WTC11 (cell line): ENCODE measurements at regions not wholly inside any gene's neighbourhood (a gene's known extent, or its start where the extent isn't known, plus 50 kb on each side); places are given as distances from the start of the nearest gene placed in this dataset.

Experiments used
- ATAC-seq: fragments of 200-7000 bp; cut with Tn5 transposase; 2 replicates; pipeline ENCODE4 v1.10.0; 2021; ENCODE audit warnings: mild to moderate bottlenecking, moderate library complexity
- CTCF ChIA-PET: fragments of 300-600 bp; sonication (Branson Sonifier 250); formaldehyde crosslinking; loops from one replicate; lab custom pipeline; 2021; ENCODE audit warnings: antibody characterized with exemption; lab: Charles Lee
- POLR2A ChIA-PET: fragments of 350-600 bp; sonication (Branson Sonifier 250); formaldehyde crosslinking; loops from one replicate; lab custom pipeline; 2021; ENCODE audit warnings: antibody characterized with exemption; lab: Charles Lee
- DNase-seq: peaks from one replicate; pipeline ENCODE4 v3.0.0; 2021; ENCODE audit warnings: low spot score
- H3K27ac Mint-ChIP-seq: 2 replicates; pipeline ENCODE4 v1.8.0; 2021; ENCODE audit warnings: mixed read lengths
- H3K27me3 Mint-ChIP-seq: 2 replicates; pipeline ENCODE4 v1.8.0; 2021; ENCODE audit warnings: low read depth, mild to moderate bottlenecking, moderate library complexity, mixed read lengths
- H3K36me3 Mint-ChIP-seq: 2 replicates; pipeline ENCODE4 v1.8.0; 2021; ENCODE audit warnings: mixed read lengths
- H3K4me1 Mint-ChIP-seq: 2 replicates; pipeline ENCODE4 v1.8.0; 2022; ENCODE audit warnings: mixed read lengths
- H3K4me3 Mint-ChIP-seq: 2 replicates; pipeline ENCODE4 v1.8.0; 2021; ENCODE audit warnings: mild to moderate bottlenecking, moderate library complexity, mixed read lengths
- H3K9me3 Mint-ChIP-seq: 2 replicates; pipeline ENCODE4 v1.8.0; 2021; ENCODE audit warnings: mixed read lengths
- ESRRA ChIP-seq: sonication (generic); formaldehyde crosslinking; IDR thresholded peaks from 2 replicates; pipeline ENCODE4 v1.8.1; 2022; ENCODE audit warnings: mild to moderate bottlenecking, missing genetic modification reagents, borderline replicate concordance
- ETV6 ChIP-seq: sonication (generic); formaldehyde crosslinking; IDR thresholded peaks from 2 replicates; pipeline ENCODE4 v1.8.1; 2022; ENCODE audit warnings: mild to moderate bottlenecking, missing genetic modification reagents
- FOXK1 ChIP-seq: sonication (generic); formaldehyde crosslinking; IDR thresholded peaks from 2 replicates; pipeline ENCODE4 v1.8.0; 2022; ENCODE audit warnings: mild to moderate bottlenecking, moderate library complexity, missing genetic modification reagents
- FOXP1 ChIP-seq: sonication (generic); formaldehyde crosslinking; IDR thresholded peaks from 2 replicates; pipeline ENCODE4 v1.8.0; 2022; ENCODE audit warnings: missing genetic modification reagents, mild to moderate bottlenecking, moderate library complexity, borderline replicate concordance
- HMGA2 ChIP-seq: fragments of 250-450 bp; sonication (Bioruptor Pico); IDR thresholded peaks from 2 replicates; pipeline ENCODE4 v1.4.0; 2021; ENCODE audit warnings: mild to moderate bottlenecking, moderate library complexity
- JAZF1 ChIP-seq: fragments of 250-450 bp; sonication (Bioruptor Pico); IDR thresholded peaks from 2 replicates; pipeline ENCODE4 v1.9.0; 2021; ENCODE audit warnings: moderate library complexity, mild to moderate bottlenecking, inconsistent platforms
- KAT7 ChIP-seq: sonication (generic); formaldehyde crosslinking; IDR thresholded peaks from 2 replicates; pipeline ENCODE4 v1.8.1; 2023; ENCODE audit warnings: missing genetic modification reagents, mild to moderate bottlenecking, borderline replicate concordance
- NFYB ChIP-seq: sonication (generic); formaldehyde crosslinking; conservative IDR thresholded peaks from 2 replicates; pipeline ENCODE4 v1.8.0; 2022; ENCODE audit warnings: low read depth, missing genetic modification reagents
- RELA ChIP-seq: sonication (generic); formaldehyde crosslinking; IDR thresholded peaks from 2 replicates; pipeline ENCODE4 v1.8.1; 2022; ENCODE audit warnings: missing genetic modification reagents, mild to moderate bottlenecking, borderline replicate concordance
- SMAD4 ChIP-seq: sonication (generic); formaldehyde crosslinking; IDR thresholded peaks from 2 replicates; pipeline ENCODE4 v1.8.0; 2022; ENCODE audit warnings: mild to moderate bottlenecking, missing genetic modification reagents
- SOX15 ChIP-seq: fragments of 250-450 bp; sonication (Bioruptor Pico); IDR thresholded peaks from 2 replicates; pipeline ENCODE4 v1.9.0; 2021; ENCODE audit warnings: mild to moderate bottlenecking
- SP1 ChIP-seq: sonication (generic); formaldehyde crosslinking; conservative IDR thresholded peaks from 2 replicates; pipeline ENCODE4 v1.8.1; 2022; ENCODE audit warnings: missing genetic modification reagents
- TEAD1 ChIP-seq: sonication (generic); formaldehyde crosslinking; IDR thresholded peaks from 2 replicates; pipeline ENCODE4 v1.8.0; 2022; ENCODE audit warnings: mild to moderate bottlenecking, missing genetic modification reagents
- ZNF396 ChIP-seq: fragments of 250-450 bp; sonication (Bioruptor Pico); IDR thresholded peaks from 2 replicates; pipeline ENCODE4 v1.8.0; 2021; ENCODE audit warnings: mild to moderate bottlenecking, moderate library complexity, borderline replicate concordance
- ZNF416 ChIP-seq: fragments of 250-450 bp; sonication (Bioruptor Pico); IDR thresholded peaks from 2 replicates; pipeline ENCODE4 v1.9.0; 2021; ENCODE audit warnings: mild to moderate bottlenecking, inconsistent platforms
- ZNF423 ChIP-seq: fragments of 250-450 bp; sonication (Bioruptor Pico); IDR thresholded peaks from 2 replicates; pipeline ENCODE4 v2.1.2; 2022; ENCODE audit warnings: mild to moderate bottlenecking, moderate library complexity
- TF ChIP-seq, protein P1 (sequence below): sonication (generic); formaldehyde crosslinking; IDR thresholded peaks from 2 replicates; pipeline ENCODE4 v1.8.0; 2022; ENCODE audit warnings: mild to moderate bottlenecking, missing genetic modification reagents
- TF ChIP-seq, protein P2 (sequence below): fragments of 250-450 bp; sonication (Bioruptor Pico); IDR thresholded peaks from 2 replicates; pipeline ENCODE4 v2.1.2; 2022; ENCODE audit warnings: mild to moderate bottlenecking, moderate library complexity
- TF ChIP-seq, protein P3 (sequence below): fragments of 250-450 bp; sonication (Bioruptor Pico); IDR thresholded peaks from 2 replicates; pipeline ENCODE4 v1.9.0; 2021; ENCODE audit warnings: moderate library complexity, mild to moderate bottlenecking, inconsistent platforms, borderline replicate concordance
- TF ChIP-seq, protein P4 (sequence below): fragments of 250-450 bp; sonication (Bioruptor Pico); IDR thresholded peaks from 2 replicates; pipeline ENCODE4 v1.9.0; 2021; ENCODE audit warnings: mild to moderate bottlenecking
- TF ChIP-seq, protein P5 (sequence below): sonication (generic); formaldehyde crosslinking; IDR thresholded peaks from 2 replicates; pipeline ENCODE4 v1.8.0; 2022; ENCODE audit warnings: mild to moderate bottlenecking, missing genetic modification reagents
- TF ChIP-seq, protein P6 (sequence below): sonication (generic); formaldehyde crosslinking; IDR thresholded peaks from 2 replicates; pipeline ENCODE4 v1.8.1; 2023; ENCODE audit warnings: mild to moderate bottlenecking, missing genetic modification reagents, borderline replicate concordance
- TF ChIP-seq, protein P7 (sequence below): sonication (generic); formaldehyde crosslinking; IDR thresholded peaks from 2 replicates; pipeline ENCODE4 v1.8.1; 2022; ENCODE audit warnings: low read depth, mild to moderate bottlenecking, moderate library complexity, missing genetic modification reagents, borderline replicate concordance

DNA sequence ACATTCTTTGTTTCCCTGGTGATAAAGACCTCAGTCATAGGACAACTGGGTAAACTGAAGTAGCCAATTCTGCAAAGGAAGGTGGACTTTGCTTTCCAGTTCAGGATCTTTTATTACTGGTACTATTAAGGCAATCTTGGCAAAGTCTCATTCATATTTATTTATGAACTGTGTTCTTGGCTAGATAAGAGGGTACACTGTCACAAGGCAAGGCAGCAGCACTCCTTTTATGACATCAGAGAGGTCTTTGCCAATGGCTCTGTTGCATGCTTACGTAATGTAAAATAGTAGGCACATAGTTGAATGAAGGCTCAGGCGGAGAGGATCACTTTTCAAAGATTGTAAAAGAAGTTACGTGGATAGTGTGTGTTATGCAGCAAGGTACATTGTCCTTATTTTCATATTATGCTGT lies 63.7 kb upstream of the PDK4 start:
- TF ChIP-seq ZNF423 (CRISPR knock-in tag) (no peak), ZNF396 (CRISPR knock-in tag) (no peak), ESRRA (no peak), KAT7 (CRISPR knock-in tag) (no peak), TEAD1 (CRISPR knock-in tag) (no peak), RELA (CRISPR knock-in tag) (no peak), ETV6 (no peak), SMAD4 (CRISPR knock-in tag) (no peak), SP1 (no peak), FOXP1 (CRISPR knock-in tag) (no peak)
- TF ChIP-seq, protein P1, sequence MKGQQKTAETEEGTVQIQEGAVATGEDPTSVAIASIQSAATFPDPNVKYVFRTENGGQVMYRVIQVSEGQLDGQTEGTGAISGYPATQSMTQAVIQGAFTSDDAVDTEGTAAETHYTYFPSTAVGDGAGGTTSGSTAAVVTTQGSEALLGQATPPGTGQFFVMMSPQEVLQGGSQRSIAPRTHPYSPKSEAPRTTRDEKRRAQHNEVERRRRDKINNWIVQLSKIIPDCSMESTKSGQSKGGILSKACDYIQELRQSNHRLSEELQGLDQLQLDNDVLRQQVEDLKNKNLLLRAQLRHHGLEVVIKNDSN (CRISPR knock-in tag) = no peak
- TF ChIP-seq, protein P2, sequence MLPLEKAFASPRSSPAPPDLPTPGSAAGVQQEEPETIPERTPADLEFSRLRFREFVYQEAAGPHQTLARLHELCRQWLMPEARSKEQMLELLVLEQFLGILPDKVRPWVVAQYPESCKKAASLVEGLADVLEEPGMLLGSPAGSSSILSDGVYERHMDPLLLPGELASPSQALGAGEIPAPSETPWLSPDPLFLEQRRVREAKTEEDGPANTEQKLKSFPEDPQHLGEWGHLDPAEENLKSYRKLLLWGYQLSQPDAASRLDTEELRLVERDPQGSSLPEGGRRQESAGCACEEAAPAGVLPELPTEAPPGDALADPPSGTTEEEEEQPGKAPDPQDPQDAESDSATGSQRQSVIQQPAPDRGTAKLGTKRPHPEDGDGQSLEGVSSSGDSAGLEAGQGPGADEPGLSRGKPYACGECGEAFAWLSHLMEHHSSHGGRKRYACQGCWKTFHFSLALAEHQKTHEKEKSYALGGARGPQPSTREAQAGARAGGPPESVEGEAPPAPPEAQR (CRISPR knock-in tag) = no peak
- TF ChIP-seq, protein P3, sequence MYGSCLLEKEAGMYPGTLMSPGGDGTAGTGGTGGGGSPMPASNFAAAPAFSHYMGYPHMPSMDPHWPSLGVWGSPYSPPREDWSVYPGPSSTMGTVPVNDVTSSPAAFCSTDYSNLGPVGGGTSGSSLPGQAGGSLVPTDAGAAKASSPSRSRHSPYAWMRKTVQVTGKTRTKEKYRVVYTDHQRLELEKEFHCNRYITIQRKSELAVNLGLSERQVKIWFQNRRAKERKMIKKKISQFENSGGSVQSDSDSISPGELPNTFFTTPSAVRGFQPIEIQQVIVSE (CRISPR knock-in tag) = no peak
- Mint-ChIP-seq H3K36me3 (no peaks in the 10 kb centered on the region), H3K4me3 (no peak overlapping the region), H3K27ac (no peak overlapping the region), H3K9me3 (peaks cover 12% of the 10 kb centered on the region; the same call in 1 of the 2 replicates), H3K4me1 (no peaks in the 10 kb centered on the region), H3K27me3 (no peaks in the 10 kb centered on the region)
- POLR2A ChIA-PET = no interaction called here
- CTCF ChIA-PET = no interaction called here
- DNase-seq (no peak), ATAC-seq (no peak)

DNA sequence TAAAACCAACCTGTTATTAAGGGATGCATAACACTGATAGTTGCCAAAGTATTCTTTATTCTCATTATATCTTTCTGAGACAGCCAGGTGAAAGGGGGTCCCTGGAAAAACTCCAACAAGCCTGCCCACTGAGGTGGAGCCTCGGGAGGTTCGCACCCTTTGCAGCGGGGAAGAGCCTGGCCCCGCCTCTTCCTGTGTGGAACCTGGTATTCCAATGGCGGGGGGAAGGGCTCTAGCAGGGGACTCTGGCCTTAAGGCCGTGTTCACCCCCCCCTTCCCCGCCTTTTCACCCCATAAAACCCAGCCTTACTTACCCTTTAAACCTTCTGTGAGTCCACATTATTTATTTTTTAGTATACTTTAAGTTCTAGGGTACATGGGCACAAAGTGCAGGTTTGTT lies 62.4 kb upstream of the PDK4 start:
- ATAC-seq (peak; percentile 73), DNase-seq (no peak)
- CTCF ChIA-PET = no interaction called here
- H3K27me3 Mint-ChIP-seq = no peaks in the 10 kb centered on the region
- no peak overlapping the region for H3K27ac Mint-ChIP-seq
- TF ChIP-seq, protein P4, sequence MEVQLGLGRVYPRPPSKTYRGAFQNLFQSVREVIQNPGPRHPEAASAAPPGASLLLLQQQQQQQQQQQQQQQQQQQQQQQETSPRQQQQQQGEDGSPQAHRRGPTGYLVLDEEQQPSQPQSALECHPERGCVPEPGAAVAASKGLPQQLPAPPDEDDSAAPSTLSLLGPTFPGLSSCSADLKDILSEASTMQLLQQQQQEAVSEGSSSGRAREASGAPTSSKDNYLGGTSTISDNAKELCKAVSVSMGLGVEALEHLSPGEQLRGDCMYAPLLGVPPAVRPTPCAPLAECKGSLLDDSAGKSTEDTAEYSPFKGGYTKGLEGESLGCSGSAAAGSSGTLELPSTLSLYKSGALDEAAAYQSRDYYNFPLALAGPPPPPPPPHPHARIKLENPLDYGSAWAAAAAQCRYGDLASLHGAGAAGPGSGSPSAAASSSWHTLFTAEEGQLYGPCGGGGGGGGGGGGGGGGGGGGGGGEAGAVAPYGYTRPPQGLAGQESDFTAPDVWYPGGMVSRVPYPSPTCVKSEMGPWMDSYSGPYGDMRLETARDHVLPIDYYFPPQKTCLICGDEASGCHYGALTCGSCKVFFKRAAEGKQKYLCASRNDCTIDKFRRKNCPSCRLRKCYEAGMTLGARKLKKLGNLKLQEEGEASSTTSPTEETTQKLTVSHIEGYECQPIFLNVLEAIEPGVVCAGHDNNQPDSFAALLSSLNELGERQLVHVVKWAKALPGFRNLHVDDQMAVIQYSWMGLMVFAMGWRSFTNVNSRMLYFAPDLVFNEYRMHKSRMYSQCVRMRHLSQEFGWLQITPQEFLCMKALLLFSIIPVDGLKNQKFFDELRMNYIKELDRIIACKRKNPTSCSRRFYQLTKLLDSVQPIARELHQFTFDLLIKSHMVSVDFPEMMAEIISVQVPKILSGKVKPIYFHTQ = no peak
- TF ChIP-seq ZNF396 (CRISPR knock-in tag) (no peak), JAZF1 (CRISPR knock-in tag) (no peak), HMGA2 (no peak), ZNF416 (CRISPR knock-in tag) (no peak), SOX15 (no peak)
- TF ChIP-seq, protein P5, sequence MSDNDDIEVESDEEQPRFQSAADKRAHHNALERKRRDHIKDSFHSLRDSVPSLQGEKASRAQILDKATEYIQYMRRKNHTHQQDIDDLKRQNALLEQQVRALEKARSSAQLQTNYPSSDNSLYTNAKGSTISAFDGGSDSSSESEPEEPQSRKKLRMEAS (CRISPR knock-in tag) = no peak
- no peak overlapping the region for H3K4me3 Mint-ChIP-seq
- no peaks in the 10 kb centered on the region for H3K36me3 Mint-ChIP-seq
- no peaks in the 10 kb centered on the region for H3K4me1 Mint-ChIP-seq
- POLR2A ChIA-PET = no interaction called here
- peaks cover 12% of the 10 kb centered on the region; the same call in 1 of the 2 replicates for H3K9me3 Mint-ChIP-seq

DNA sequence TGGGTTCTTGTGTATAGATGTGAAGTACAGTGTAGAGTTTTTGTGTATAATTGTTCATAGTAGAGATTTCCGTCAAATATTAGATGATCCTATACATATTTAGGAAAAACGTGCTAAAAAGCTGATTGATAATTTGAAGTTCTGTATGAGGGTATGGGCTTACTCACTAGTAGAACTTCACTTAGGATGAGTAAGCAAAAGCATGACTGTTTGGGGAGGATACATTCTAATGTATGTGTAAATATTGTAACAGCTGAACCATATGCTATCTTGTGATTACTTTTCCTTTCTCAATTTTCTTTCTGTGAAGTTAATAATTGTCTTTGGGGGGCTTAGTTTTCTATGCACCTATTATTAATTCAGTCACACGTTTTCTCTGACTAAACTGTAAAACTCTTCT lies 53.2 kb upstream of the PDK4 start:
- ATAC-seq = no peak
- Mint-ChIP-seq H3K27me3 (no peaks in the 10 kb centered on the region), H3K36me3 (no peaks in the 10 kb centered on the region), H3K4me1 (no peaks in the 10 kb centered on the region), H3K4me3 (no peak overlapping the region), H3K27ac (no peak overlapping the region), H3K9me3 (no peaks in the 10 kb centered on the region)
- ChIA-PET CTCF (no interaction called here), POLR2A (no interaction called here)
- no peak for DNase-seq
- TF ChIP-seq, protein P6, sequence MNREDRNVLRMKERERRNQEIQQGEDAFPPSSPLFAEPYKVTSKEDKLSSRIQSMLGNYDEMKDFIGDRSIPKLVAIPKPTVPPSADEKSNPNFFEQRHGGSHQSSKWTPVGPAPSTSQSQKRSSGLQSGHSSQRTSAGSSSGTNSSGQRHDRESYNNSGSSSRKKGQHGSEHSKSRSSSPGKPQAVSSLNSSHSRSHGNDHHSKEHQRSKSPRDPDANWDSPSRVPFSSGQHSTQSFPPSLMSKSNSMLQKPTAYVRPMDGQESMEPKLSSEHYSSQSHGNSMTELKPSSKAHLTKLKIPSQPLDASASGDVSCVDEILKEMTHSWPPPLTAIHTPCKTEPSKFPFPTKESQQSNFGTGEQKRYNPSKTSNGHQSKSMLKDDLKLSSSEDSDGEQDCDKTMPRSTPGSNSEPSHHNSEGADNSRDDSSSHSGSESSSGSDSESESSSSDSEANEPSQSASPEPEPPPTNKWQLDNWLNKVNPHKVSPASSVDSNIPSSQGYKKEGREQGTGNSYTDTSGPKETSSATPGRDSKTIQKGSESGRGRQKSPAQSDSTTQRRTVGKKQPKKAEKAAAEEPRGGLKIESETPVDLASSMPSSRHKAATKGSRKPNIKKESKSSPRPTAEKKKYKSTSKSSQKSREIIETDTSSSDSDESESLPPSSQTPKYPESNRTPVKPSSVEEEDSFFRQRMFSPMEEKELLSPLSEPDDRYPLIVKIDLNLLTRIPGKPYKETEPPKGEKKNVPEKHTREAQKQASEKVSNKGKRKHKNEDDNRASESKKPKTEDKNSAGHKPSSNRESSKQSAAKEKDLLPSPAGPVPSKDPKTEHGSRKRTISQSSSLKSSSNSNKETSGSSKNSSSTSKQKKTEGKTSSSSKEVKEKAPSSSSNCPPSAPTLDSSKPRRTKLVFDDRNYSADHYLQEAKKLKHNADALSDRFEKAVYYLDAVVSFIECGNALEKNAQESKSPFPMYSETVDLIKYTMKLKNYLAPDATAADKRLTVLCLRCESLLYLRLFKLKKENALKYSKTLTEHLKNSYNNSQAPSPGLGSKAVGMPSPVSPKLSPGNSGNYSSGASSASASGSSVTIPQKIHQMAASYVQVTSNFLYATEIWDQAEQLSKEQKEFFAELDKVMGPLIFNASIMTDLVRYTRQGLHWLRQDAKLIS (CRISPR knock-in tag) = no peak
- TF ChIP-seq NFYB (no peak), FOXK1 (CRISPR knock-in tag) (no peak)
- TF ChIP-seq, protein P5 (CRISPR knock-in tag) = no peak
- TF ChIP-seq, protein P7, sequence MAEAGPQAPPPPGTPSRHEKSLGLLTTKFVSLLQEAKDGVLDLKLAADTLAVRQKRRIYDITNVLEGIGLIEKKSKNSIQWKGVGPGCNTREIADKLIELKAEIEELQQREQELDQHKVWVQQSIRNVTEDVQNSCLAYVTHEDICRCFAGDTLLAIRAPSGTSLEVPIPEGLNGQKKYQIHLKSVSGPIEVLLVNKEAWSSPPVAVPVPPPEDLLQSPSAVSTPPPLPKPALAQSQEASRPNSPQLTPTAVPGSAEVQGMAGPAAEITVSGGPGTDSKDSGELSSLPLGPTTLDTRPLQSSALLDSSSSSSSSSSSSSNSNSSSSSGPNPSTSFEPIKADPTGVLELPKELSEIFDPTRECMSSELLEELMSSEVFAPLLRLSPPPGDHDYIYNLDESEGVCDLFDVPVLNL = no peak
